BJ (cell line): ENCODE measurements at regions not wholly inside any gene's neighbourhood (a gene's known extent, or its start where the extent isn't known, plus 50 kb on each side); places are given as distances from the start of the nearest gene placed in this dataset.

Source experiments
- CTCF ChIA-PET: fragments of 350-600 bp; formaldehyde crosslinking; extraction: SDS; loops from one replicate; lab custom pipeline; 2021; ENCODE audit warnings: antibody characterized with exemption, inconsistent platforms; lab: Yijun Ruan, JAX
- POLR2A ChIA-PET: fragments of 300-600 bp; sonication (Branson Sonifier 250); formaldehyde crosslinking; extraction: SDS; loops from one replicate; lab custom pipeline; 2021; ENCODE audit warnings: antibody characterized with exemption; lab: Charles Lee
- DNase-seq: peaks from one replicate; pipeline ENCODE4 v3.0.0-alpha.2; 2011; ENCODE audit warnings: low read depth
- H3K27me3 ChIP-seq: 2 replicates; pipeline ENCODE4 v1.6.0; 2011; ENCODE audit warnings: low read length; ENCODE audit not compliant: control insufficient read depth, insufficient read depth
- H3K36me3 ChIP-seq: 2 replicates; pipeline ENCODE4 v1.5.1; 2011; ENCODE audit warnings: low read length; ENCODE audit not compliant: control insufficient read depth, insufficient read depth
- H3K4me3 ChIP-seq: 2 replicates; pipeline ENCODE4 v1.5.1; 2011; ENCODE audit warnings: low read depth, mild to moderate bottlenecking, control low read depth, low read length
- TF ChIP-seq, protein P1 (sequence below): IDR thresholded peaks from 2 replicates; pipeline ENCODE4 v1.5.1; 2011; ENCODE audit warnings: low read depth, mild to moderate bottlenecking, control low read depth, inconsistent platforms, low read length, moderate library complexity; ENCODE audit not compliant: insufficient read depth

DNA sequence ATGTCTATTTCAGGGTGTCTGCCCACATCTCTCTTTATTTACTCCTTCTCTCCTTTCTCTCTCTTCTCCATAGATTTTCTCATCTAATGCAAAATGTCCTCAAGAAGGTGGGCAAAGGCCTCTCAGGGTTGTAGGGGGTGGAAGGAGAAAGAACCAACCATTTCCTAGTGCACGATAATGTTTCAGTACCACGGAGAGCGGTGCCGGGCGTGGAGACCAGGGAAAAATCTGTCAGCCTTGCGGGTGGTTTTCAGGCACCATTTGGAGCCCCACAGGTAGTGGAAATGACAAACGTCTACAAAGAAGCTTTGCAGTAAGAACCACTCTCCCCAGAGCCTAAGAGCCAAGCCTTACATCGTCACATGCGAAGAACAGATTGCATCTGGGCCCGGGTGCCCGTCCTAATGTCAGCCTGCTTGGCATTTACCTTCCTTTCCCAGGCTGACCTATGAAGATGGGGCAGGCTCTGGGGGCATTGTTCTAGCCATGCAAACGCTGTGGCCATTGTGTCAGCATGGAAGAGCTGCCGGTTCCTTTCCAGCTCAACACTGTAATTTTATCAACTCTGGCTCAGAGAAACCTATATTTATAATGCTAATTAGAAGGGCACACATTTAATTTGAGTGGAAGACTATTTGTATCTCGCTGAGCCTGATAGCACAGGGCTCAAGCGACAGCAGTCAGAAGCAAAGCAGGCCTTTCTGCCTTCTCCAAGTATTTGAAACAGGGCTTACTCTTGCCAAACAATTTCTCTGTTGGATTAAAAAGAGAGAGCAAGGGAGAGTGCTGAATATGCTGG lies 430.1 kb upstream of the WWC1 start:
- DNase-seq: no peak
- Histone ChIP-seq H3K36me3 (no peaks in the 10 kb centered on the region), H3K4me3 (no peak overlapping the region), H3K27me3 (no peaks in the 10 kb centered on the region)
- POLR2A ChIA-PET: no interaction called here
- CTCF ChIA-PET: no interaction called here
- TF ChIP-seq, protein P1, sequence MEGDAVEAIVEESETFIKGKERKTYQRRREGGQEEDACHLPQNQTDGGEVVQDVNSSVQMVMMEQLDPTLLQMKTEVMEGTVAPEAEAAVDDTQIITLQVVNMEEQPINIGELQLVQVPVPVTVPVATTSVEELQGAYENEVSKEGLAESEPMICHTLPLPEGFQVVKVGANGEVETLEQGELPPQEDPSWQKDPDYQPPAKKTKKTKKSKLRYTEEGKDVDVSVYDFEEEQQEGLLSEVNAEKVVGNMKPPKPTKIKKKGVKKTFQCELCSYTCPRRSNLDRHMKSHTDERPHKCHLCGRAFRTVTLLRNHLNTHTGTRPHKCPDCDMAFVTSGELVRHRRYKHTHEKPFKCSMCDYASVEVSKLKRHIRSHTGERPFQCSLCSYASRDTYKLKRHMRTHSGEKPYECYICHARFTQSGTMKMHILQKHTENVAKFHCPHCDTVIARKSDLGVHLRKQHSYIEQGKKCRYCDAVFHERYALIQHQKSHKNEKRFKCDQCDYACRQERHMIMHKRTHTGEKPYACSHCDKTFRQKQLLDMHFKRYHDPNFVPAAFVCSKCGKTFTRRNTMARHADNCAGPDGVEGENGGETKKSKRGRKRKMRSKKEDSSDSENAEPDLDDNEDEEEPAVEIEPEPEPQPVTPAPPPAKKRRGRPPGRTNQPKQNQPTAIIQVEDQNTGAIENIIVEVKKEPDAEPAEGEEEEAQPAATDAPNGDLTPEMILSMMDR: no peak

DNA sequence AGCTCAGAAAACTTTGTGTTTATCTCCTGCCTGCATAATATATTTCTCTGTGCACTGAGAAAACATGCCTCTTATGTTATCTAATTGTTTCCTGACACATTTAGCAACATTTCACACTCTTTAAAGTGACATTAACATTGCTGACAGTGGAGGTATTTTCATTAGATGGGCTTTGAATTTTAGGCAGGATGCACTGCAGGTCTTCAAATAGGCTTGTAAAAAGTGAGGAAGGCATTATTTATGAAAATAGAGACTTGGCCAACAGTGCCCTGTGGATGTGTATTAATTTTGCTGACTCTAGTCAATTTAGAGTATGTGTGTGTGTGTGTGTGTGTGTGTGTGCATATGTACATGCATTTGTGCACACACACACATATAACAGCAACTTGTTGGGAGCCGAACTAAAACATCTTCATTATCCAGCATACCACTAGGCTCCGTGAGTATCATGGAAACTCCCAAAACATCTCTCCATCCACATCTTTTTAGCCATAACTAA lies 429.5 kb upstream of the WWC1 start:
- TF ChIP-seq, protein P1: no peak
- CTCF ChIA-PET: no interaction called here

DNA sequence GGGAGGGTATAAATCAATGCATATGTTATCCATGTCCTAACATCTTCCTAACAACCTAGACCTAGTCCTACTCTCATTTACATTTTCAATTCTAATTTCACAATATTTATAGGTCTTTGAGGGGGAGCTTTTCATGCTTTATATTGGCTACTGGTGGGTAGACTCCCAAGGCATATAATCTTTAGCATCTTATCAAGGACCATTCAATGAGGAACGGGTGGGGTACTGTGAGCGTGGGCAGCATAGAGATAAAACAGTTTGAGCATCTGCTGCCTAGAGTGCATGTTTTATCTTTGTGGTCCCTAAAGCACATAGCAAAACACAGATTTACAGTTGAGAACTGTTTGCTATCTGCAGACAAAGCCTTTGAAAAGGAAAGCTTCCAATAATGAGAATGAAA lies 427.6 kb upstream of the WWC1 start:
- ChIA-PET POLR2A (no interaction called here), CTCF (no interaction called here)
- Histone ChIP-seq H3K27me3 (no peaks in the 10 kb centered on the region), H3K4me3 (no peak overlapping the region), H3K36me3 (no peaks in the 10 kb centered on the region)
- TF ChIP-seq, protein P1: no peak
- DNase-seq: no peak

More for the DNA sequence above, 429.5 kb upstream of the WWC1 start:
- Histone ChIP-seq H3K27me3 (no peaks in the 10 kb centered on the region), H3K36me3 (no peaks in the 10 kb centered on the region), H3K4me3 (no peak overlapping the region)
- no peak for DNase-seq
- POLR2A ChIA-PET: no interaction called here

DNA sequence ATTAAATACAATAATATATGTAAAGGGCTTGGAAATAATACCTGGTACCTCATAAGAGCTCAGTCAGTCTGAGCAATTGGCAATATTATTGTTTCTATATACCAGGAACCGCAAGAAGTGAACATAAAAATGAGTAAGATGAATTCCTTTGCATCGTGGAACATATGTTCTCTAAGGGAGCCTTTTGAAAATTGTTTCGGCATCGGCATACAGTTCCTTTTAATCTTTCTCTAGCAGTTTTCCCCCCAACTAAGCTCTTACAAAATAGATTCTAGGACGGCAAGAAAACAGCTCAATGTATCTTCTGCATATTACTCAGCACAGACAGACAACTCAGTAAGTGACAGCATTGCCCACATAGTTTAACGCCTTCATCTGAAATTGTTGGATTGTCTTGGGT lies 426.6 kb upstream of the WWC1 start:
- TF ChIP-seq, protein P1: no peak
- ChIA-PET POLR2A (no interaction called here), CTCF (no interaction called here)
- Histone ChIP-seq H3K36me3 (no peaks in the 10 kb centered on the region), H3K4me3 (no peak overlapping the region), H3K27me3 (no peaks in the 10 kb centered on the region)
- DNase-seq: no peak

DNA sequence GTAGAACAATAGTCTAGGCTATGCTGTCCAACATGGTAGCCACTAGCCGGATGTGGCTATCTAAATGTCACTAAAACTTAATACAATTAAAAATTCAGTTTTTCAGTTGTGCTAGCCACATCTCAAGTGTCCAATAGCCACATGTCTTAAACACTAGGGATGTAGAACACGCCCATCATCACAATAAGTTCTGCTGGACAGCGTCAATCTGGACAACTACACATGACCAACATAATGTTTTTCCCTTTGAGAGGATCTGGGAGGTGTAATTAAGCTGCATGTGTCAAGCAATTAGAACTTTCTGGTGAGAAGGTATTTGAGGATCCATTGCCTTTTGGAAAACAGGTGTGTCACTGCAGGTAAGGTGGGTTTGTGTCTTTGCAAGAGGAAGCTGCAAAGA lies 424.6 kb upstream of the WWC1 start:
- Histone ChIP-seq H3K4me3 (no peak overlapping the region), H3K27me3 (no peaks in the 10 kb centered on the region), H3K36me3 (no peaks in the 10 kb centered on the region)
- DNase-seq: no peak
- ChIA-PET POLR2A (no interaction called here), CTCF (no interaction called here)
- TF ChIP-seq, protein P1: no peak
